ENCODE measurements at regions not wholly inside any gene's neighbourhood (a gene's known extent, or its start where the extent isn't known, plus 50 kb on each side); places are given as distances from the start of the nearest gene placed in this dataset.
"Not testable (repeated sequence)": the region's sequence is repeated elsewhere in the genome, so short reads cannot be mapped to it uniquely, and the experiment has no call there.

DNA sequence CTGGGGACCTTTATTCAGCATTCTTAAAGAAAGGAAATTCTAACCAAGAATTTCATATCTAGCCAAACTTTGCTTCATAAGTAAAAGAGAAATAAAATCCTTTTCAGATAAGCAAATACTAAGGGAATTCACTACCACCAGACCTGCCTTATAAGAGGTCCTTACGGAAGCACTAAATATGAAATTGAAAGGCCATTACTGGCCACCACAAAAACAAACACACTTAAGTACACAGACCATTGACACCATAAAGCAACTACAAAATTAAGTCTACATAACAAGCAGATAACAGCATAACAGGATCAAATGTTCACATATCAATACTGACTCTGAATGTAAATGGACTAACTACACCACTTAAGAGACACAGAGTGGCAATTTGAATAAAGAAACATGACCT is 361.4 kb upstream of the POU5F2 start:
- peaks cover 4% of the 10 kb centered on the region for H3K9me3 ChIP-seq (ENCODE audit: low read length)
- H2AFZ ChIP-seq (ENCODE audit: low read depth, low read length) = no peak overlapping the region
- H3K27me3 ChIP-seq (ENCODE audit: insufficient read depth, low read length) = no peaks in the 10 kb centered on the region
- H3K4me1 ChIP-seq (ENCODE audit: insufficient read depth, low read length) = peaks cover 10% of the 10 kb centered on the region
- no peaks in the 10 kb centered on the region for H3K36me3 ChIP-seq (ENCODE audit: insufficient read depth, low read length)
- H3K4me3 ChIP-seq (ENCODE audit: low read length) = no peak overlapping the region

DNA sequence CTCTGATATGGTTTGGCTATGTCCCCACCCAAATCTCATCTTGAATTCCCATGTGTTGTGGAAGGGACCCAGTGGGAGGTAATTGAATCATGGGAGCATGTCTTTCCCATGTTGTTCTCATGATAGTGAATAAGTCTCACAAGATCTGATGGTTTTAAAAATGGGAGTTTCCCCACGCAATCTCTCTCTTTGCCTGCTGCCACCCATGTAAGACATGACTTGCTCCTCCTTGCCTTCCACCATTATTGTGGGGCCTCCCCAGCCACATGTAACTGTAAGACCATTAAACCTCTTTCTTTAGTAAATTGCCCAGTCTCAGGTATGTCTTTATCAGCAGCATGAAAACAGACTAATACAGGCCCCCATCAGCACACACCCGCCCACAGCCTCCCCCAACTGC is 356.0 kb upstream of the POU5F2 start:
- H2AFZ ChIP-seq (ENCODE audit: low read depth, low read length); H3K36me3 ChIP-seq (ENCODE audit: insufficient read depth, low read length); H3K9me3 ChIP-seq (ENCODE audit: low read length); H3K4me1 ChIP-seq (ENCODE audit: insufficient read depth, low read length); H3K4me3 ChIP-seq (ENCODE audit: low read length); H3K27me3 ChIP-seq (ENCODE audit: insufficient read depth, low read length): not testable (repeated sequence)

DNA sequence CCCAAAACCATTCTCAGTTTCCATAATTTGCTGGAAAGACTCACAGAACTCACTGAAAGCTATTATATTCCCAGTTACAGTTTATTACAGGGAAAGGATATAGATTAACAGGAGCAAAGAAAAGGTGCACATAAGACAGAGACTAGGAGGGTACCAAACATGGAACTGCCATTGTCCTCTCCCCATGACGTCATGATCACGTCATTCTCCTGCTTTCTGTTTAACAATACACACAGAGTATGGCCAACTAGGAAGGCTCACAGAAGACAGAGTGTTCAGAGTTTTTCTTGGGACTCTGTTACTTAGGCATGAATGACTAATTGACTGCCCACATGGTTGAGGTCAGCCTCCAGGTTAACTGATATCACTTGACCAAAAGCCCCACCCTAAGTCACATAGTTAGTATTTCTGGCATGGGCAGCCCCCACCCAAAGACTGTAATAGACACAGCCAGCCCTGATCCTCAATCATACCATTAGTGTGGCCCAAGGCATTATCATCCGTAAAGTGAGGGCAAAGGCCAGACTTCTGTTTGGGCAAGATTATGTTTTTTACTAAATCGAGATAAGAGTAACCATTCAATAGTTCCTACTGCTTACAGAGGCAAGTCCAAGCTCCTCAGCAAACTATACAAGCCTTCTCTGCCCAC is 353.5 kb upstream of the POU5F2 start:
- Histone ChIP-seq H3K36me3 (ENCODE audit: insufficient read depth, low read length) (no peaks in the 10 kb centered on the region), H3K4me1 (ENCODE audit: insufficient read depth, low read length) (no peaks in the 10 kb centered on the region), H3K9me3 (ENCODE audit: low read length) (peaks cover 4% of the 10 kb centered on the region), H3K27me3 (ENCODE audit: insufficient read depth, low read length) (no peaks in the 10 kb centered on the region), H3K4me3 (ENCODE audit: low read length) (no peak overlapping the region), H2AFZ (ENCODE audit: low read depth, low read length) (no peak overlapping the region)

DNA sequence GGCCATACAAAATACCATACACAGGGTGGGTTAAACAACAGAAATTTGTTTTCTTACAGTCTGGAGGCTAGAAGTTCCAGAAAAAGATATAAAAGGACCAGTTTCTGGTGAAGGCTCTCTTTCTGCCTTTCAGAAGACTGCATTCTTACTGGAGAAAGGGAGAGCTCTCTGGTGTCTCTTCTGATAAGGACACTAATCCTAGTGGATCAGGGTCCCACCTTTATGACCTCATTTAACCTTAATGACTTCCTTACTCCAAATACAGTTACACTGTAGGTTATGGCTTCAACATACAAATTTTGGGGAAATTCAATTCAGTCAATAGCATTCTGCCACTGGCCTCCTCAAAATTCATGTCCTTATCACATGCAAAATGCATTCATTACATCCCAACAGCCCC is 351.9 kb upstream of the POU5F2 start:
- Histone ChIP-seq H3K36me3 (ENCODE audit: insufficient read depth, low read length) (no peaks in the 10 kb centered on the region), H3K4me3 (ENCODE audit: low read length) (no peak overlapping the region), H2AFZ (ENCODE audit: low read depth, low read length) (no peak overlapping the region), H3K27me3 (ENCODE audit: insufficient read depth, low read length) (no peaks in the 10 kb centered on the region), H3K4me1 (ENCODE audit: insufficient read depth, low read length) (no peaks in the 10 kb centered on the region), H3K9me3 (ENCODE audit: low read length) (peaks cover 4% of the 10 kb centered on the region)

DNA sequence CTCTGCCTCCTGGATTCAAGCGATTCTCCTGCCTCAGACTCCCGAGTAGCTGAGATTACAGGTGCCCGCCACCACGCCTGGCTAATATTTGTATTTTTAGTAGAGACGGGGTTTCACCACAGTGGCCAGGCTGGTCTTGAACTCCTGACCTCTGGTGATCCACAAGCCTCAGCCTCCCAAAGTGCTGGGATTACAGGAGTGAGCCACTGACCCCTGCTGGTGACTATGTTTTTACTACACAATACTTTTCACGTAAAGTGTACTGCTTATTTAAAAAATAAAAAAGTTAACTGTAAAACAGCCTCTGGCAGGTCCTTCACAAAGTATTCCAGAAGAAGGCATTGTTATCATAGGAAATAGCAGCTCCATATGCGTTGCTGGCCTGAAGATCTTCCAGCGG is 345.2 kb upstream of the POU5F2 start:
- H3K4me1 ChIP-seq (ENCODE audit: insufficient read depth, low read length); H3K27me3 ChIP-seq (ENCODE audit: insufficient read depth, low read length); H3K4me3 ChIP-seq (ENCODE audit: low read length); H3K9me3 ChIP-seq (ENCODE audit: low read length); H2AFZ ChIP-seq (ENCODE audit: low read depth, low read length); H3K36me3 ChIP-seq (ENCODE audit: insufficient read depth, low read length): not testable (repeated sequence)

DNA sequence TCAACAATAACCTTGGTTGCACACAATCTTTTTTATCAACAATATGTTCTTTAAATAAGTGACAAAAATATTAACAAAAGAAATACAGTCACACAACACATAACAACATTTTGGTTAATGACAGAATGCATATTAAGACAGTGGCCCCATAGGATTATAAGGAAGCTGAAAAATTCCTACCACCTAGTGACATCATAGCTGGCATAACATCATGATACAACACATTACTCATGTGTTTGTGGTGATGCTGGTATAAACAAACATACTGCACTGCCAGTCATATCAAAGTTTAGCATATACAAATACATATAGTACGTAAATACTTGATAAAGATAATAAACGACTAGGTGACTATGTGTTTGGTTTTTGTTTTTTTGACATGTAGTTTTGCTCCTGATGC is 344.8 kb upstream of the POU5F2 start:
- no peaks in the 10 kb centered on the region for H3K9me3 ChIP-seq (ENCODE audit: low read length)
- no peaks in the 10 kb centered on the region for H3K36me3 ChIP-seq (ENCODE audit: insufficient read depth, low read length)
- no peaks in the 10 kb centered on the region for H3K27me3 ChIP-seq (ENCODE audit: insufficient read depth, low read length)
- H3K4me1 ChIP-seq (ENCODE audit: insufficient read depth, low read length) = no peaks in the 10 kb centered on the region
- H2AFZ ChIP-seq (ENCODE audit: low read depth, low read length) = no peak overlapping the region
- H3K4me3 ChIP-seq (ENCODE audit: low read length) = no peak overlapping the region

DNA sequence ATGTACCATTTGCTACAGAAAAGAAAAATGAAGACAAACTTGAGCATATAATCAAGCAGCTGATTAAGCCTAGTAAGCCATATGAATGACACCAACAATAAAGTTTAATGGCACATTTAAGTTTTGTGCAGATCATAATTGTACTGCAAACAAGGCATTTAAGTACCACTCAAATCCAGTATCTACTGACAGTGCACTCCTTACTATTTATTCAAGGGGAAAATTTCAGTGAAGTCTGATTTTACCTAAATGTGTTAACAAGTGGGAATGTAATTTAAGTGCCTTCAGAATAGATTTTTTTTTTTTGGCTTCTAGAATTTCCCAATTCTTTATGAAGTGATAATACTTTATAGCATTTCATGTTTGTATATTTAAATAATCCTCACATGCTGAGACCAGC is 341.0 kb upstream of the POU5F2 start:
- Histone ChIP-seq H3K36me3 (ENCODE audit: insufficient read depth, low read length) (no peaks in the 10 kb centered on the region), H3K9me3 (ENCODE audit: low read length) (no peaks in the 10 kb centered on the region), H3K4me1 (ENCODE audit: insufficient read depth, low read length) (peaks cover 9% of the 10 kb centered on the region), H2AFZ (ENCODE audit: low read depth, low read length) (no peak overlapping the region), H3K27me3 (ENCODE audit: insufficient read depth, low read length) (no peaks in the 10 kb centered on the region), H3K4me3 (ENCODE audit: low read length) (no peak overlapping the region)

DNA sequence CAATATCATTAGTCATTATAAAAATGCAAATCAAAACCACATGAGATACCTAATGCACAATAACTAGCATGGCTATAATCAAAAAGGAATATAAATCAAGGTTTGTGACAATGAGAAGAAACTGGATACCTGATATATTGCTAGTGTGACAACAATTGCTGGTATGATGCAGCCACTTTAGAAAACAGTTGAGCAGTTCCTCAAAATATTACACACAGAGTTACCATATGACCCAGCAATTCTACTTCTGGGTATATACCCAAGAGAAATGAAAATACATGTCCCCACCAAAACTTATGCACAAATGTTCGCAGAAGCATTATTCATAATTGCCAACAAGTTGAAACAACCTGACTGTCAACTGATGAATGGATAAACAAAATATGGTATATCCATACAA is 339.7 kb upstream of the POU5F2 start:
- Histone ChIP-seq H3K4me1 (ENCODE audit: insufficient read depth, low read length) (peaks cover 9% of the 10 kb centered on the region), H3K9me3 (ENCODE audit: low read length) (no peaks in the 10 kb centered on the region), H3K27me3 (ENCODE audit: insufficient read depth, low read length) (no peaks in the 10 kb centered on the region), H3K36me3 (ENCODE audit: insufficient read depth, low read length) (no peaks in the 10 kb centered on the region), H3K4me3 (ENCODE audit: low read length) (no peak overlapping the region), H2AFZ (ENCODE audit: low read depth, low read length) (no peak overlapping the region)

DNA sequence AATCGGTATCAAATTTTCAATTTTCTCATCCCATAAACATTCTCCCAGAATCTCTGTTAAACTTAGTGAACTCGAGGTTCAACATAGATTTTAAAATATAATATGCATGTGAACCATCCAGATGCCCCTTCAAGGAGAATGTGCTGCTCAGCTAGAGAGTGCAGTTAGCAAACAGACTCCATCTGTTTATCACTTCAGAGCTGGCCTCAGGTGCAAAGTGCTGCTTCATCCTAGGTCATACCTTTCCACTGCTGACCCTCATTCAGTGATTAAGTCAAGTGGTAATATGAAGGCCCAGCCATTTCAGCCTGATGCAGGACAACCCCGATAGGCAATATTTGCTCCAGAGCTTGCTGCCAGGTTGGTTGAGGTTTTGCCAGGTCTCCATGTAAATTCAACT is 339.0 kb upstream of the POU5F2 start:
- peaks cover 9% of the 10 kb centered on the region for H3K4me1 ChIP-seq (ENCODE audit: insufficient read depth, low read length)
- H2AFZ ChIP-seq (ENCODE audit: low read depth, low read length) = no peak overlapping the region
- no peaks in the 10 kb centered on the region for H3K27me3 ChIP-seq (ENCODE audit: insufficient read depth, low read length)
- no peak overlapping the region for H3K4me3 ChIP-seq (ENCODE audit: low read length)
- no peaks in the 10 kb centered on the region for H3K9me3 ChIP-seq (ENCODE audit: low read length)
- H3K36me3 ChIP-seq (ENCODE audit: insufficient read depth, low read length) = no peaks in the 10 kb centered on the region

DNA sequence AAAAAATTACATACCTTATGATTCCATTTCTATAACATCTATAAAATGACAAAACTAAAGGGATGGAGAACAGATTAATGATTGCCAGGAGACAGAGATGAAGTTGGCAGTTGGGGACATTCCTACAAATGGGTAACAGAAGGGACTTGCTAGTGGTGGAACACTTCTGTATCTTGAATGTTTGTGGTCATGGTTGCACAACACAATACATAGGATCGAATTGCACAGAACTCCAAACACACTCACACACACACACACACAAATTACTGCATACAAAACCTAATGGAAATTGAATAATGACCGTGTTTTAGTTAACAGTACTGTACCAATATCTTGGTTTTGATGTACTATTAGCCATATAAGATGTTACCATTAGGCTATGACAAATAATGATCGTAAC is 330.7 kb upstream of the POU5F2 start:
- Histone ChIP-seq H3K36me3 (ENCODE audit: insufficient read depth, low read length) (no peaks in the 10 kb centered on the region), H3K27me3 (ENCODE audit: insufficient read depth, low read length) (no peaks in the 10 kb centered on the region), H3K4me3 (ENCODE audit: low read length) (no peak overlapping the region), H3K4me1 (ENCODE audit: insufficient read depth, low read length) (peaks cover 2% of the 10 kb centered on the region), H3K9me3 (ENCODE audit: low read length) (peaks cover 7% of the 10 kb centered on the region), H2AFZ (ENCODE audit: low read depth, low read length) (no peak overlapping the region)

DNA sequence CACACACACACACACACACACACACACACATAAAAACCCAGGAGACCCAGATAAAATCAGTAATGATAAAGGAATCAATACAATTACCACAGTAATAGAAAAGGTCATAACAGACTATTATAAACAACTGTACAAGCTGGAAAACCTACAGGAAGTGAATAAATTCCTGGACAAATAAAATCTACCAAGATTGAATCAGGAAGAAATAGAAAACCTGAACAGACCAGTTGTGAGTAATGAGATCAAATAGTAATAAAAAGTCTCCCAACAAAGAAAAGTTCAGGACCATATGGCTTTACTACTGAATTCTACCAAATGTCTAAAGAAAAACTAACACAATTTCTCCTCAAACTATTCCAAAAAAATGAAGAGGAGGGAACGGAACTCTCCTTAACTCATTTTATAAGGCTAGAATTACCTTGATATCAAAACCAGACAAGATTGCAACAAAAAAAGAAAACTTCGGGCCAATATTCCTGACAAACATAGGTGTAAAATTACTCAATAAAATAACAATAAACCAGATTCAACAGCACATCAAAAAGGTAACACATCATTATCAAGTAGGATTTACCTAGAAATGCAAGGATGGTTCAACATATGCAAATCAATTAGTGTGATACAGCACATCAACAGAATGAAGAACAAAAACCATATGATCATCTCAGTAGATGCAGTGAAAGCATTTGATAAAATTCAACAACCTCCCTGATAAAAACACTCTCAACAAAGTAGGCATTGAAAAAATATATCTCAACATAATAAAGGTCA is 325.2 kb upstream of the POU5F2 start:
- Histone ChIP-seq H3K27me3 (ENCODE audit: insufficient read depth, low read length) (no peaks in the 10 kb centered on the region), H3K4me1 (ENCODE audit: insufficient read depth, low read length) (no peaks in the 10 kb centered on the region), H3K4me3 (ENCODE audit: low read length) (no peak overlapping the region), H3K36me3 (ENCODE audit: insufficient read depth, low read length) (no peaks in the 10 kb centered on the region), H2AFZ (ENCODE audit: low read depth, low read length) (no peak overlapping the region), H3K9me3 (ENCODE audit: low read length) (peaks cover 24% of the 10 kb centered on the region)

DNA sequence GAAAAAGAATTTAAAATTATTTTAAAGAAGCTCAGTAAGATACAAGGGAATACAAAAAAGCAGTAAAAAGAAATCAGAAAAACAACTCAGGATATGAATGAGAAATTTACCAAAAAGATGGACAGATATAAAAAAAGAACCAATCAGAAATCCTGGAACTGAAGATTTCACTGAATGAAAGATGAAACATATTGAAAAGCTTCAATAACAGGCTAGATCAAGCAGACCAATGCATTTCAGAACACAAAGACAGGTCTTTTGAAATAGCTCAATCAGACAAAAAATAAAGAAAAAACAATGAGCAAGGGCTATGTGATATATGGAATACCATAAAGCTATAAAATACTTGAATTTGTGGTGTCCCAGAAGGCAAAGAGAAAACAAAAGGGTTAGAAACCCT is 322.6 kb upstream of the POU5F2 start:
- H3K4me1 ChIP-seq (ENCODE audit: insufficient read depth, low read length) = no peaks in the 10 kb centered on the region
- H2AFZ ChIP-seq (ENCODE audit: low read depth, low read length) = no peak overlapping the region
- no peaks in the 10 kb centered on the region for H3K36me3 ChIP-seq (ENCODE audit: insufficient read depth, low read length)
- no peaks in the 10 kb centered on the region for H3K27me3 ChIP-seq (ENCODE audit: insufficient read depth, low read length)
- H3K4me3 ChIP-seq (ENCODE audit: low read length) = no peak overlapping the region
- peaks cover 22% of the 10 kb centered on the region for H3K9me3 ChIP-seq (ENCODE audit: low read length)

DNA sequence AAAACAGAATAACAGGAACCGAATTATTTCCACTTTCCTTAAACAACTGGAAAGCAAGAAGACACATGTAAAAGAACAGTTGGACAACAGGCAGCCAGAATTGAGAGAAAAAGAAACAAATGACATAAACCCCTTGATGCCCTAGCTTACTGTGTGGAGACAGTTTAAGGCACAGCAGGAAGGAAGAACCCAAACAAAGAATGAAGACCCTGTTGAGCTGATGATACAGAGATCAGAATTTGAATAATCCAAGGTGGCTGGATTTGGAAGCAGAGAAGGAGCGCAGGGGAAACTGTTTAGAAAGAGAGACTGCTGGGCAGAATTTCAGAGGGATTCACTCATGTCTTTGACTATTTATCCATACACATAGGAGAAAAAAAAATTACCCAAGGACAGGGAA is 316.3 kb upstream of the POU5F2 start:
- H3K36me3 ChIP-seq (ENCODE audit: insufficient read depth, low read length) = no peaks in the 10 kb centered on the region
- peaks cover 8% of the 10 kb centered on the region for H3K4me1 ChIP-seq (ENCODE audit: insufficient read depth, low read length)
- H3K4me3 ChIP-seq (ENCODE audit: low read length) = no peak overlapping the region

DNA sequence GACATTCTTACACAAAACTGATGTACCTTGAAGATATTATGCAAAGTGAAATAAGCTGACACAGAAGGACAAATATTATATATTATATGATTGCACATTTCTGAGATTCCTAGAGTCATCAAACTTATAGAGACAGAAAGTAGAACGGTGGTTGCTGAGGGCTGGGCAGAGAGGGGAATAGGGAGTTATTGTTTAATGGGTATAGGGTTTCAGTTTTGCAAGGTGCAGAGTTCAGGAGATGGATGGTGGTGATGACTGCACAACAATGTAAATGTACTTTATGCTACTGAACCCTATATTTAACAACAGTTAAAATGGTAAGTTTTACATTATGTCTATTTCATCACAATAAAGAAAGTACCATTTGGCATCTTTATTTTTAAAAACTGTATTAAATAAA is 315.8 kb upstream of the POU5F2 start:
- Histone ChIP-seq H3K9me3 (ENCODE audit: low read length) (no peaks in the 10 kb centered on the region), H3K4me3 (ENCODE audit: low read length) (no peak overlapping the region), H3K36me3 (ENCODE audit: insufficient read depth, low read length) (no peaks in the 10 kb centered on the region), H3K4me1 (ENCODE audit: insufficient read depth, low read length) (peaks cover 8% of the 10 kb centered on the region), H3K27me3 (ENCODE audit: insufficient read depth, low read length) (no peaks in the 10 kb centered on the region), H2AFZ (ENCODE audit: low read depth, low read length) (no peak overlapping the region)

More for the DNA sequence above, 316.3 kb upstream of the POU5F2 start:
- H3K27me3 ChIP-seq (ENCODE audit: insufficient read depth, low read length) = no peaks in the 10 kb centered on the region
- peaks cover under 1% of the 10 kb centered on the region for H3K9me3 ChIP-seq (ENCODE audit: low read length)
- no peak overlapping the region for H2AFZ ChIP-seq (ENCODE audit: low read depth, low read length)
